SK-N-SH (cell line): ENCODE measurements at regions not wholly inside any gene's neighbourhood (a gene's known extent, or its start where the extent isn't known, plus 50 kb on each side); places are given as distances from the start of the nearest gene placed in this dataset.

Experiments used
- CHD2 ChIP-seq: fragments of 150-350 bp; IDR thresholded peaks from 2 replicates; pipeline ENCODE4 v1.6.1; 2018; ENCODE audit warnings: low read length; ENCODE audit not compliant: partially characterized antibody
- EZH2phosphoT487 ChIP-seq: fragments of 200-600 bp; sonication (generic); IDR thresholded peaks from 2 replicates; pipeline ENCODE4 v1.6.1; 2017; ENCODE audit warnings: low read depth, mixed run types, mild to moderate bottlenecking, antibody characterized with exemption, moderate library complexity, borderline replicate concordance
- JUND ChIP-seq: IDR thresholded peaks from 2 replicates; pipeline ENCODE4 v1.4.0; 2012
- MXI1 ChIP-seq: IDR thresholded peaks from 2 replicates; pipeline ENCODE4 v1.6.1; 2012; ENCODE audit warnings: mild to moderate bottlenecking, low read depth, low read length, improper control_type of control experiment
- POLR2AphosphoS5 ChIP-seq: IDR thresholded peaks from 2 replicates; pipeline ENCODE4 v1.6.1; 2012; ENCODE audit warnings: low read depth, low read length
- RCOR1 ChIP-seq: fragments of 150-350 bp; IDR thresholded peaks from 2 replicates; pipeline ENCODE4 v1.6.1; 2017; ENCODE audit warnings: antibody characterized with exemption, low read length
- TAF1 ChIP-seq: IDR thresholded peaks from 2 replicates; pipeline ENCODE4 v1.6.1; 2012; ENCODE audit warnings: low read depth, mild to moderate bottlenecking, low read length, moderate library complexity, borderline replicate concordance
- TF ChIP-seq, protein P1 (sequence below): fragments of 150-350 bp; IDR thresholded peaks from 2 replicates; pipeline ENCODE4 v1.6.1; 2017; ENCODE audit warnings: antibody characterized with exemption, low read length, low read depth, borderline replicate concordance
- TF ChIP-seq, protein P2 (sequence below): fragments of 200-600 bp; sonication (generic); IDR thresholded peaks from 2 replicates; pipeline ENCODE4 v1.6.1; 2017; ENCODE audit warnings: antibody characterized with exemption, mild to moderate bottlenecking, moderate library complexity
- TF ChIP-seq, protein P3 (sequence below): IDR thresholded peaks from 2 replicates; pipeline ENCODE4 v1.4.0; 2012; ENCODE audit warnings: low read depth

DNA sequence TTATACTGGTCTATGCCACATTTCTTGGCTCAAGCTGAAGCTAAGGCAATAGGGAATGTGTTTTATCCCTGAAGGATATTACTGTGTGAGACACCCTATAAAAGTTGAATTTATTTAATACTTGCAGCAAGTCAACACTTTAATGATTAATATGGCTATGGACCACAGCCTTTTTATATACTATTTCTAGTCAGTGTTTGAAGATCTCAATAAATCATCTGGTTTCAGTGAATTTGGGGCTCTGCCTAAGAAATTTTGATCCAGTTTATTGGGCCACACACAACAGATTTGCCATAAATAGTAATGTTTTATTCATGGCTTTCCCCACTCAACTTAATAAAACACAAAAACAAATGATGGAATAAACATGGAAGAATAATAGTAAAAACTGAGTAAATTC, 698.3 kb downstream of the ADGRL2 start:
- TF ChIP-seq POLR2AphosphoS5 (no peak), RCOR1 (no peak), MXI1 (no peak), CHD2 (no peak), TAF1 (no peak), EZH2phosphoT487 (no peak), JUND (no peak)
- TF ChIP-seq, protein P1, sequence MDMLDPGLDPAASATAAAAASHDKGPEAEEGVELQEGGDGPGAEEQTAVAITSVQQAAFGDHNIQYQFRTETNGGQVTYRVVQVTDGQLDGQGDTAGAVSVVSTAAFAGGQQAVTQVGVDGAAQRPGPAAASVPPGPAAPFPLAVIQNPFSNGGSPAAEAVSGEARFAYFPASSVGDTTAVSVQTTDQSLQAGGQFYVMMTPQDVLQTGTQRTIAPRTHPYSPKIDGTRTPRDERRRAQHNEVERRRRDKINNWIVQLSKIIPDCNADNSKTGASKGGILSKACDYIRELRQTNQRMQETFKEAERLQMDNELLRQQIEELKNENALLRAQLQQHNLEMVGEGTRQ = no peak
- TF ChIP-seq, protein P2, sequence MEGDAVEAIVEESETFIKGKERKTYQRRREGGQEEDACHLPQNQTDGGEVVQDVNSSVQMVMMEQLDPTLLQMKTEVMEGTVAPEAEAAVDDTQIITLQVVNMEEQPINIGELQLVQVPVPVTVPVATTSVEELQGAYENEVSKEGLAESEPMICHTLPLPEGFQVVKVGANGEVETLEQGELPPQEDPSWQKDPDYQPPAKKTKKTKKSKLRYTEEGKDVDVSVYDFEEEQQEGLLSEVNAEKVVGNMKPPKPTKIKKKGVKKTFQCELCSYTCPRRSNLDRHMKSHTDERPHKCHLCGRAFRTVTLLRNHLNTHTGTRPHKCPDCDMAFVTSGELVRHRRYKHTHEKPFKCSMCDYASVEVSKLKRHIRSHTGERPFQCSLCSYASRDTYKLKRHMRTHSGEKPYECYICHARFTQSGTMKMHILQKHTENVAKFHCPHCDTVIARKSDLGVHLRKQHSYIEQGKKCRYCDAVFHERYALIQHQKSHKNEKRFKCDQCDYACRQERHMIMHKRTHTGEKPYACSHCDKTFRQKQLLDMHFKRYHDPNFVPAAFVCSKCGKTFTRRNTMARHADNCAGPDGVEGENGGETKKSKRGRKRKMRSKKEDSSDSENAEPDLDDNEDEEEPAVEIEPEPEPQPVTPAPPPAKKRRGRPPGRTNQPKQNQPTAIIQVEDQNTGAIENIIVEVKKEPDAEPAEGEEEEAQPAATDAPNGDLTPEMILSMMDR = no peak
- TF ChIP-seq, protein P3, sequence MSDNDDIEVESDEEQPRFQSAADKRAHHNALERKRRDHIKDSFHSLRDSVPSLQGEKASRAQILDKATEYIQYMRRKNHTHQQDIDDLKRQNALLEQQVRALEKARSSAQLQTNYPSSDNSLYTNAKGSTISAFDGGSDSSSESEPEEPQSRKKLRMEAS = no peak
